Middle frontal gyrus (tissue), 1 donor: ENCODE measurements at regions not wholly inside any gene's neighbourhood (a gene's known extent, or its start where the extent isn't known, plus 50 kb on each side); places are given as distances from the start of the nearest gene placed in this dataset.
"Not testable (repeated sequence)": the region's sequence is repeated elsewhere in the genome, so short reads cannot be mapped to it uniquely, and the experiment has no call there.

Experiments
- DNase-seq: peaks from one replicate; pipeline ENCODE4 v3.0.0-alpha.2; 2015; ENCODE audit warnings: low spot score; ENCODE audit errors: extremely low spot score

- no peak for DNase-seq
These were observed 118.3 kb upstream of the WSCD1 start for GRCh38 chr17:5951912-5952311.

GRCh38 chr17:5952518-5952917 is 117.7 kb upstream of the WSCD1 start:
- no peak for DNase-seq

DNA sequence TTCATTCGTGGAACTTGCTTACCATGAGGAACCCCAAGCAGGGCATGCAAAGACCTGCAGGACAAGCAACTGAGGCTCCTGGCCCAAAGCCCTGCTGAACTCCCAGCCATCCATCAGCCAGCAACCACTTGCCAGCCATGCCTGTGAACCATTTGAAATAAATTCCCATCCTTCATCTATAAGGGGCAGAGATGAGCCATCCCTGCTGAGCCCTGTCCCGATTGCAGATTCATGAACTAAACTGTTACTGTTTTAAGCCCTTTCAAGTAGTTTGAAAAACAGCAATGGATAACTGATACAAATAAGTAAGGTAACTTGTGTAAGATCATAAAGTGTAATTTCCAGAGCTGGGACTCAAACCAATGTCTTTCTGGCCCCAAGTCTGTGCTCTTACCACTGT is 114.4 kb upstream of the WSCD1 start:
- DNase-seq = no peak

DNA sequence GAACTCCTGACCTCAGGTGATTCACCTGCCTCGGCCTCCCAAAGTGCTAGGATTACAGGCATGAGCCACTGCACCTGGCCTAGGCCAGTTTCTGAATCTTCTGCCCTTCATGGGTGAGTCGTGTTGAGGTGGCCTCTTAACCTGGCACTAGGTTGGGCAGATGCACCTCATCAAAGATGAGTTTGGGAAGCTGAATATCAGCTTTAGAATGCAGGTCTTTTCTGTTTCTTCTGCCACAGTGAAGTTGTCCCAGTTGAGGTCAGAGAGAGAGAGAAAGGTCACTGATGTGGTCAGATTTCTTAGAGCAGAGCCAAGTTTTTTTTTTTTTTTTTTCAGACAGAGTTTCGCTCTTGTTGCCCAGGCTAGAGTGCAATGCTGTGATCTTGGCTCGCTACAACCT is 111.3 kb upstream of the WSCD1 start:
- DNase-seq = no peak

DNA sequence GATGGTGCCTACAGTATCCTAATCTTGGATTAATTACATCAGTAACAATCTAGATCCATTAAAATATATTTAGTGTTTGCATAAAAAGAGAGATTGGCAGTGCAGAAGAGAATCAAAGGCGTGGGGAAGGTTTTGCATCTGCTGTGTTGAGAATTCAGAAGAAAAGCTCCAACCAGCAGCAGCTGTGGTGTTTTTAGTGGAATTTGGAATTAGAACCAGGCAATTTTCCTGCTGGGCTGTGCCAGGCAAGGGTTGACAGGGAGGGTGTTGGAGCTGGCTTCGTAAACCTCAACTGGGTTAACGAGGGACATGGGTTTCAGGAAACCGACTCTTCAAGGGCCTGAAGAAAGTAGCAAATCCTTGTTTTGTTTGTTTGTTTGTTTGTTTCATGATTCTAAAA is 107.8 kb upstream of the WSCD1 start:
- DNase-seq = no peak

DNA sequence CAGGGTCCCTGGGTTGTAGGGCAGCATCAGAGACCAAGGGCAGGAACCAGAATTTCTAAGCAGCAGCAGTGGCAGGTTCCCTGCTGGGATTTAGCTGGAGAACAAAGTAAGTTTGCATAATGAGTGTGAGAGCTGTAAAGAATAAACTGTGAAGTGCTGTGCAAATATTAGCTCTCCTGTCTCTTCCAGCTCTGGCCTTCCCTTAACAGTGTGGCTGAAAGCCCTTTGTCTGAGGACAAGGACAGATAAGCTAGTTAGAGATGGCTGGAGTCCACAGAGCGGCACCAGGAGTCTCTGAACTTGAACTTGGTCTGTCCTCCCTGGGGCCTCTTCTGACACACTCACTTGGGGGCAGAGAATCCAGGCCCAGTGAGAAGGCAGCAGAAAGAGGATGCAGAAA is 98.2 kb upstream of the WSCD1 start:
- DNase-seq = no peak

DNA sequence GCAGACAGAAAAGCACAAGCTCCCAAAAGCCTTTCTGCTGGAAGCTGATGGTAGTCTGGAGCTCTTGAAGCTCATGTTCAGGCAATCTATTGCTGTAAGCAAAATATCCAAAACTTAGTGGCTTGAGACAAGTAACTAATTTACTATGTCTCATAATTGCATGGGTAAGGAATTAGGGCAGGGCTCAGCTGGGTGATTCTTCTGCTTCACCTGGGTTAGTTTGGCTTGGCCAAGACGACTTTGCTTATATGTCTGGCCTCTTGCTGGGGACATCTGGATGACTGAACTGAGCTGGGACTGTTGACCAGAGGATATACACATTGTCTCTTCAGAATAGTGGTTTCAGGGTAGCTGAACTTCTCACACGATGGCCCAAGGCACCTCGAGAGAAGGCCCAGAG is 96.8 kb upstream of the WSCD1 start:
- no peak for DNase-seq

GRCh38 chr17:5975661-5976060 is 94.5 kb upstream of the WSCD1 start:
- no peak for DNase-seq

- DNase-seq = no peak
These were observed 93.9 kb upstream of the WSCD1 start for GRCh38 chr17:5976251-5976650.

DNA sequence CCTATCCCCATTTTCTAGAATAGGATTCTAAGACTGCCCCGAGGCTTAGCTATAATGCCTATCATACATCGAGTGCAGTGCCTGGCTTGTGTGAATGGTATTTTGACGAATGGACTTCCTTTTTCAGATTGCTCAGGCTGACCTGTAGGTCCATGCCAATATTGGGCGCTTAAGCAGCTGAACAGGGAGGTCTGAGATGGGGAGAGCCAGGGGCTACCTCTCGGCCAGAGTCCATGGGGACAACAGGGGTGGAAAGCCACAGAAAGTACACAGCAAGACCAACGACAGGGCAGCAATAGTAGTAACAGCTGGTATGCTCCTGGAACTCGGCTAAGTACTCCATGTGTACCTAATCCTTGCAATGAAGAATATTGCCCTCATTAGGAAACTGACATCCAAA is 91.7 kb upstream of the WSCD1 start:
- no peak for DNase-seq

GRCh38 chr17:5980941-5981340 is 89.2 kb upstream of the WSCD1 start:
- no peak for DNase-seq

DNA sequence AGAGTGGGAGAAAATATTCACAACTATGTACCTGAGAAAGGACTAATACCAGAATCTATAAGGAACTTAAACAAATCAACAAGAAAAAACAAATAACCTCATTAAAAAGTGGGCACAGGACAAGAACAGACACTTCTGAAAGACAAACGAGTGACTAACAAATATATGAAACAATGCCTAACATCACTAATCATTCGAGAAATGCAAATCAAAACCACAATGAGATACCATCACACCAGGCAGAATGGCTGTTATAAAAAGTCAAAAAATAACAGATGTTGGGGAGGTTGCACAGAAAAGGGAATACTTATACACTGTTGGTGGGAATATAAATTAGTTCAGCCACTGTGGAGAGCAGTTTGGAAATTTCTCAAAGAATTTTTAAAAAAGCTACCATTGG is 83.5 kb upstream of the WSCD1 start:
- DNase-seq = no peak

DNA sequence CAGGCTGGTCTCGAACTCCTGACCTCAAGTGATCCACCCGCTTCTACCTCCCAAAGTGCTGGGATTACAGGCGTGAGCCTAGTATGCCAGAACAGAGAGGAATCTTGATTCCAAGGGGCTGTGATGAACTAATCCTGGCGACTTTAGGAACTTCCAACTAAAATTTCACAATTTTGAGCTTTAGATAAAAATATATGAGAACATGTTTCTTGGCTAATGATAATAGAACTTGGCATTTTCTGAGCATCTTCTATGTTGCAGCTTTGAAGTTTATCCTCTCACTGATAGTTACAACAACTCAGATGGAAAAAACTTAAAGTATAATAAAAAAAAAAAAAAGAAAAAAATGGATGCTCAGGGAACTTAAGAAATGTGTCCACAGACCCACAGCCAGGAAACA is 69.8 kb upstream of the WSCD1 start:
- DNase-seq = no peak

DNA sequence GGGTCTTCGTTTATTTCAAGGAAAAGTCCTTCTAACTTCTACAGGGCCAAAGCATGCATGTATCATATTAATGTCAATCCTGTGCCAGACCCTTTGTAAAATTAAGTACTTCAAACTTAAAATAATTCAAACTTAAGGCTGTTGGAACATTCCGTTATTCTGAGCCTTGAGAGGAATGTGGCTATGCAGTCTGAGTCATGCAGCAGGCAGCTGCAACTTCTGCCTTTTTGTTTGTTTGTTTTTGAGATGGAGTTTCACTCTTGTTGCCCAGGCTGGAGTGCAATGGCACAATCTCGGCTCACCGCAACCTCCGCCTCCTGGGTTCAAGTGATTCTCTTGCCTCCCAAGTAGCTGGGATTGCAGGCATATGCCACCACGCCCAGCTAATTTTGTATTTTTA is 67.0 kb upstream of the WSCD1 start:
- not testable (repeated sequence) for DNase-seq

DNA sequence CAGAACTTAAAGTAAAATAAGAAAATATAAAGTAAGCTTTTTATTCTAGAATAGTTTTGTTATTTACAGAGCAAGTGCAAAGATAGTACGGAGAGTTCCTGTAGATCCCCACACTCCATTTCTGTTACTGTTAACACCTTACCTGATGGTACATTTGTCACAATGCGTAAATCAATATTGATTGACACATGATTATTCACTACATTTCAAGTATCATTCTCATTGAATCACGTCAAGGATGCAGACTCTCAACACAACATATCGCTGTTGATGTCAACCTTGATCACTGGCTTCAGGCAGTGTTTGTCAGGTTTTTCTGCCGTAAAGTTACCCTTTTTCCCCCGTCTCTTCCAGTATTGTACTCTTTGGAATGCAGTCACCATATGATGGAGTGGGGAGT is 64.2 kb upstream of the WSCD1 start:
- DNase-seq = no peak

DNA sequence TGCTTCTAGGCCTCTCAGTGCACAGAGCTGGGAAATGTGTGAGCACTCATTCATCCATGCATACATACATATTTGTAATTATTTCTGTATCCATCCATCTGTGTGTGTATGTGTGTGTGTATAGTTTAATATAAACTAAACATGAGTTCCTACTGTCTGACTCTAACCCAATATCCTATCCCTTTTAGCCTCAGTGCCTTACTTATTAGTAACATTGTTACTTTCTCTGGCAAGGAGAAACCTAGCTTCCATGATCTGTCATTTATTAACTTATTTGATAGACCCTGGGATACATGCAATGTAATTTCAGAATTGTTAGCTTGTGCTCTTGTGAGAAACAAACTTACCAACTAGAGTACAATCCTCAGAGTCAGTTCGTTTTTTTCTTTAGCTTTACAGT is 59.0 kb upstream of the WSCD1 start:
- DNase-seq = no peak

GRCh38 chr17:6018788-6019187 is 51.4 kb upstream of the WSCD1 start:
- DNase-seq = no peak

DNA sequence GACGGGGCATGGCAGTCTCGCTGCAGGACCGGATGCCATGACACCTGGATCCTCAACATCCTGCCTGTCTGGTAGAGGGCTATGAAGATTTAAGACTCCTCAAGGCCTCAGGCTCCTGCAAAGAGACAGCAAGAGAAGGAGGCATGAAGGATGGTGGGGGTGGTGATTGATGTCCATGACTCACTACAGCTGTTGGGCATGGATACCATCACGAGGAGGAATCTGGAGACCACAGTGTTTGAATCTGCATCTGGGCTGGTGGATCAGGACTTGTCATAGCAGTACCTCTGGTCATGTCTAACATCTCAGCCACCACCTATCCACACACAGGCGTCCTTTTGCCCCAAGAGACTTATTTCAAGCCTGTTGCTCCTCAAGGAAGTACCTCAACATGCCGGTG is 50.2 kb upstream of the WSCD1 start:
- no peak for DNase-seq

DNA sequence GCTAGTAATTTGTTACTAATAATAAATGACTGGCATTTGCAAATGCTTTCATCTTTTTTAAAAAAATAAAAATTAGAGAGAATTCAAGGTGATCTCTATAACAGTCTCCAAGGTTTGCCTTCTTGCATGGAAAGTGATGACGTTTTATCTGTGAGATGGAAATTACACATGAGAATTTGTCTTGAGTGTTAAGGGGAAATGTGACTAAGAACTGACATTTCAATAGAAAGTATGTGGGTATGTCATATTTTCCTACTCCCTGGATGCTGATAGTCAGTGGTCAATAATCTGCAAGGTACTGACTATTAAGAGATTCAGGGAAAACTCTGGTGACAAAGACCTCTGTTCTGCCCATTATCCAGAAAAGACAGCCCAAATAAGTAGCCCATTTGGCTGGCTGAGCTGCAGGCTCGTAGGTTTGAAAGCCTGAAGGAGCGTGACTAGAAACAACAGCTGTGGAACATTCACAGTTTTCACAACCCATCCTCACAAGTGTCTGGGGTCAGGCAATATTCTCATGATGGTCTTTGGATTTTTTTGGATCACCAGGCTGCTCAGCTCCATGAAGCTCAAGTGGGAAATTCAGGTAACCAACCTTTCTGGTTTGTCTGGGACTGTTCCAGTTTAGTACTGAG is 49.7 kb upstream of the WSCD1 start:
- DNase-seq = no peak
